ENCODE measurements at regions not wholly inside any gene's neighbourhood (a gene's known extent, or its start where the extent isn't known, plus 50 kb on each side); places are given as distances from the start of the nearest gene placed in this dataset.

DNA sequence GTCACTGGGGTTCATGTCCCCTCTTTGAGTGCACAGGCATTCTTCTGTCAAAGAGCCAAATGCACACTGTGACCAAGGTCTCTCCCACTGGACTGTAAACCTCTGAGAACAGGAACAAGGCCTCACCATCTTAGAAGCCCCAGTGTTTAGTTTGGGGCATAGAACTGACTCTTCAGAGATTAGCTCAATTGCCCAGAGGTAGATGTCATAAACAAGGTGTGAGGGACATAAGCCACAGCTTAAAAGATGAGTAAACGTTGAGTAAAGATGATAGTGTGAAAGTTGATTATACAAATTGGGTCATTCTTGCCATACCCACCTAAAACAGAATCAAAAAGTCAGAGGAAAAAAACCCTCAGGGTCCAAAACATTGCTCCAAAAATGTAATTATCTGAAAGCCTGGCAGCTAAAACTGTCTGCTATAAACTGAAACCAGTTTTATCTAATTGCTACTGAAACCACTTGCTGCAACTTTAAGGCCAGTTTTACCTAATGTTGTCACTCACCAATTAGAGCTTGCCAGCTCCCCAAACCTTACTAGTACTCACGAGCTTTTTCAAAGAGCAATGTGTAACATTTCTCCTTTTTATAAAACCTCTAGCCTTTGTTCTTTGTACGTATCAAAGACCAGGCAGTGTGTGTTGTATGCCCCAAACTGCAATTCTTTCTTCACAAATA, 415.2 kb downstream of the RAP2B start:
- intact Hi-C loops (cut with micrococcal nuclease): loop anchor here (1.0 kb wide), 1 partner anchor 24 kb away; no protein-coding TSS in a partner anchor
- POLR2A ChIA-PET: interaction anchor here (0.6 kb wide), 1 partner anchor 437 kb away, joined by 3 read pairs; no protein-coding TSS in a partner anchor
- no peak for DNase-seq
- H3K4me3 Mint-ChIP-seq: no peak overlapping the region
- H3K27ac Mint-ChIP-seq: no peak overlapping the region
- no peaks in the 10 kb centered on the region for H3K27me3 Mint-ChIP-seq
- no peaks in the 10 kb centered on the region for H3K9me3 Mint-ChIP-seq
- CTCF ChIA-PET: interaction anchor here (0.6 to 1.5 kb wide), 2 partner anchors 24 to 45 kb away, joined by 3 read pairs; no protein-coding TSS in a partner anchor
- H3K4me1 Mint-ChIP-seq (ENCODE audit: low read depth): peaks cover 6% of the 10 kb centered on the region
- H3K36me3 Mint-ChIP-seq: no peaks in the 10 kb centered on the region

DNA sequence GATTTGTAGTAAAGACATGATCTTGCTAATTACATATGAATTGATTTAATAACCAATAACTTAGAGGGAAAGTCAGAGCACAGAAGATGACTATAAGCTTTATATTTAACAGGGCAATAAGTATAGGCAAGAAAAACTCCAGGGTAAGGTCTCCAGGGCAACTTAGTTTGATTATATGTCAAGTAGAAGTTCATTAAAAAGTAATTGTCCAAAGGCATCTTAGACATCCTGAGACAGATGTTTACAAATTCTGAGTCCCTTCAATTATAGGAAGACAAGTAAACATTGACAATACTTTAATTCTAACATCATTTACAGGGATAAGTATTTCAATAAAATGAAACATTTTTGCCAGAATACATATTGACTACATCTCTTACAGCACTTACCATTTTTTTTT, 416.0 kb downstream of the RAP2B start:
- Mint-ChIP-seq H3K27ac (no peak overlapping the region), H3K4me3 (no peak overlapping the region), H3K9me3 (no peaks in the 10 kb centered on the region), H3K36me3 (no peaks in the 10 kb centered on the region), H3K4me1 (ENCODE audit: low read depth) (peaks cover 6% of the 10 kb centered on the region), H3K27me3 (no peaks in the 10 kb centered on the region)
- POLR2A ChIA-PET: no interaction called here
- no peak for DNase-seq
- intact Hi-C loops (cut with micrococcal nuclease): no loop called here
- CTCF ChIA-PET: interaction anchor here (1.5 kb wide), 1 partner anchor 44 kb away, joined by 3 read pairs; no protein-coding TSS in a partner anchor

DNA sequence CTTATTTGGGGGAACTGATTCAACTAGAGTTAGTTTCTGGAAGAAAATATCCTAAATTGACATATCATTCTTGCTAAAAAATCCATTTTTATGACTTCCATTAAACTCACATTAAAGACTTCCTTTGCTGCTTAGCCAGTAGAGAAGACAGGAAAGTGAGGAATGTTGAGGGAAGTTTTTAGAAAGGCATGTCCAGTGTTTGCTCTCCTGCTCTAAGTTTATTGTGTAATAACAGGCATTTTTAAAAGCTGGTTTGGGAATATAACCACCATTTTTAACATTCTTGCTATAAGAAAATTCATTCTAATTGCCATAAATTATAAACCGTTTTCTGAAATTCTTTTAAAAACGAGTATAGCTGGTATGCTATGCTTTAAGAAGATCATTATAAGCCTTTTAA, 428.0 kb downstream of the RAP2B start:
- Mint-ChIP-seq H3K27ac (no peak overlapping the region), H3K9me3 (no peaks in the 10 kb centered on the region), H3K4me3 (no peak overlapping the region), H3K27me3 (no peaks in the 10 kb centered on the region), H3K36me3 (peaks cover 4% of the 10 kb centered on the region), H3K4me1 (ENCODE audit: low read depth) (peaks cover 5% of the 10 kb centered on the region)
- no peak for DNase-seq
- ChIA-PET CTCF (interaction anchor here (0.6 kb wide), 1 partner anchor 564 kb away, joined by 3 read pairs; no protein-coding TSS in a partner anchor), POLR2A (interaction anchor here (0.6 kb wide), 1 partner anchor 245 kb away, joined by 4 read pairs; no protein-coding TSS in a partner anchor)
- intact Hi-C loops (cut with micrococcal nuclease): loop anchor here (10.0 kb wide), 2 partner anchors 295 to 425 kb away; partner anchors contain the start of gene RAP2B

DNA sequence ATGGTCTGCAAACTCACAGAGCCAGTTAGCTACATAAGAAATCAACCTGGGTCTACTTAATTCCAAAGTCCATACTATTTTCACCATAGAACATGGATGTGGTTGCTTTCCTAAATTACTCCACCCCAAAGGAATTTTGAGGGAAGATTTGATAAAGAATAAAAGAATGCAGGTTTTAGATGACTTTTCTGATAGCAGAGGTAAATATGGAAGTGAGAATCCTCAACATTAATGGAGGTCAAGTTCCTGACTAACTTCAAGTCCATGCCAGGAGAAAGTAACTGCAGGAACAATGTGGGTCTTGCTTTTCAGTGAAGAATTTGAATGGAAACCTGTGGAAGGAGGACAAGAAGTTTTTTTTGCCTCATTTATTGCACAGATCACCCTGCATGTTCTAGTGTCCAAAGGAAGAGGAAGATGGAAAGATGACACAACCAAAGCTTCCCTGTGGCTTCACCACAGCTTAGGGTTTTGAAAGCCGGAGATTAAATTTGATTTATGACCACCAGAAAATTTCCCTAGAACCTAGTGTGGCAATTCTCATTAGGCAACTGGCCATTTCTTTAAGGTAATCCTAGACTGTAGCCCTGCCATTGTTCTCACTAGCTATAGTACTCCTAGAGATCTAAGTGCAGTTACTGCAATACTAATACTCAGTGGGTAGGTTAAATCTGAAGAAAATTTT, 429.7 kb downstream of the RAP2B start:
- H3K36me3 Mint-ChIP-seq: no peaks in the 10 kb centered on the region
- DNase-seq: no peak

DNA sequence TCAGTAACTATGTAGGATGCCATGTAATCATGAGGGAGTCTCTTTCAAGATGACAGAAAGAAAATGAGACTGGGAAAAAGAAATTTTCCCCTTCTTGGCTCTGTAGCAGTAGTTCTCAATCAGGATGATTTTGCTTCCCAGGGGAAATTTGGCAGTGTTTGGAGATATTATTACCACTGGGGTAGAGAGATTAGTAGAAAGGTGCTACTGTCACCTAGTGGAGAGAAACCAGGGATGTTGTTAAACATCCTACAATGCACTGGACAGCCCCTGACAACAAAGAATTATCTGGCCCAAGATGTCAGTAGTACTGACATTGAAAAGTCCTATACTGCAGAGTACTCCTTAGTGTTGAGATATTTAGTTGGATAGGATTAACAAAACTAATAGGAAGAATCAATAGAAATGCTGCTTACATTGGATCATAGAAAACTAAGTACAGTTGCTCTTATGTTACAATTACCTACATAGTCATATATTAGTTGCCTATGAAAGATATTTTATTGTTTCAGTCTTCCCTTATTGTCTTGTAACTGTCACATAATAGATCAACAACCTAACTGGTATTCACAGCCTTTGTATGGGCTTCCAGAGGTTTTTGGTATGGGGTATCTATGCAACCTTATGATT, 433.3 kb downstream of the RAP2B start:
- Mint-ChIP-seq H3K27me3 (no peaks in the 10 kb centered on the region), H3K4me3 (no peak overlapping the region), H3K4me1 (ENCODE audit: low read depth) (peaks cover 13% of the 10 kb centered on the region), H3K36me3 (no peaks in the 10 kb centered on the region), H3K27ac (no peak overlapping the region), H3K9me3 (no peaks in the 10 kb centered on the region)
- DNase-seq: no peak
- CTCF ChIA-PET: interaction anchor here (0.6 to 2.1 kb wide), 6 partner anchors 27 to 552 kb away, joined by 3 to 10 read pairs (median 4); no protein-coding TSS in a partner anchor
- intact Hi-C loops (cut with micrococcal nuclease): loop anchor here (2.0 to 10.0 kb wide), 5 partner anchors 172 to 568 kb away; partner anchors contain the start of gene RAP2B
- POLR2A ChIA-PET: no interaction called here

More for the DNA sequence above, 429.7 kb downstream of the RAP2B start:
- H3K9me3 Mint-ChIP-seq: no peaks in the 10 kb centered on the region
- H3K4me3 Mint-ChIP-seq: no peak overlapping the region
- no peaks in the 10 kb centered on the region for H3K27me3 Mint-ChIP-seq
- CTCF ChIA-PET: interaction anchor here (0.7 kb wide), 1 partner anchor 549 kb away, joined by 3 read pairs; no protein-coding TSS in a partner anchor
- no peak overlapping the region for H3K27ac Mint-ChIP-seq
- intact Hi-C loops (cut with micrococcal nuclease): loop anchor here (10.0 kb wide), 2 partner anchors 297 to 427 kb away; partner anchors contain the start of gene RAP2B
- POLR2A ChIA-PET: no interaction called here
- peaks cover 13% of the 10 kb centered on the region for H3K4me1 Mint-ChIP-seq (ENCODE audit: low read depth)

GRCh38 chr3:153596401-153596800, 434.4 kb downstream of the RAP2B start:
- no peak for DNase-seq
- Mint-ChIP-seq H3K4me1 (ENCODE audit: low read depth) (peaks cover 16% of the 10 kb centered on the region), H3K27me3 (no peaks in the 10 kb centered on the region), H3K4me3 (no peak overlapping the region), H3K27ac (no peak overlapping the region), H3K36me3 (no peaks in the 10 kb centered on the region), H3K9me3 (no peaks in the 10 kb centered on the region)
- POLR2A ChIA-PET: no interaction called here
- intact Hi-C loops (cut with micrococcal nuclease): loop anchor here (5.0 to 10.0 kb wide), 4 partner anchors 171 to 569 kb away; partner anchors contain the start of gene RAP2B
- CTCF ChIA-PET: no interaction called here

DNA sequence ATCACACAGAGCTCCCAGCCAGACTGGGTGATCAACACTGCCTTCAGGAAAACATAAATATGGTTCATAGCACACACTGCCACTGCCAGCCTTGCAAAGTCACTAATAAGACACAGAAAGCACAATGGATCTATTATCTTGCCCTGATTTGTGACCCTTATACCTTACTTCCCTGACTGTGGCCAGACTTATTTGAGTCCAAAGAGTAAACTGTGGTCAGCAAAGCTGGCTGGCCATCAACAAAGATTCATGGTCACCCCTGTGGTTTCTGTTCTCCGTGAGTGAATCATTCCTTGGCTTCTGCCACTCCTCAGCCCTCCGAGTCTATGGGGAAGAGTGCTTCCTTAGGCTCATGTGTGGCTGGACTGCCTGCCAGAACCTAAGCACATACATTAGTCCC, 437.7 kb downstream of the RAP2B start:
- Mint-ChIP-seq H3K27ac (no peak overlapping the region), H3K4me3 (no peak overlapping the region), H3K36me3 (no peaks in the 10 kb centered on the region), H3K9me3 (no peaks in the 10 kb centered on the region), H3K27me3 (no peaks in the 10 kb centered on the region), H3K4me1 (ENCODE audit: low read depth) (peaks cover 16% of the 10 kb centered on the region)
- DNase-seq: no peak
- ChIA-PET POLR2A (no interaction called here), CTCF (no interaction called here)
- intact Hi-C loops (cut with micrococcal nuclease): loop anchor here (2.0 to 10.0 kb wide), 5 partner anchors 25 to 572 kb away; partner anchors contain the start of gene RAP2B

- CTCF ChIA-PET: interaction anchor here (0.7 kb wide), 1 partner anchor 24 kb away, joined by 3 read pairs; no protein-coding TSS in a partner anchor
- no peaks in the 10 kb centered on the region for H3K36me3 Mint-ChIP-seq
- intact Hi-C loops (cut with micrococcal nuclease): no loop called here
- POLR2A ChIA-PET: no interaction called here
- no peaks in the 10 kb centered on the region for H3K9me3 Mint-ChIP-seq
- H3K4me3 Mint-ChIP-seq: no peak overlapping the region
- H3K4me1 Mint-ChIP-seq (ENCODE audit: low read depth): peaks cover 11% of the 10 kb centered on the region
- no peak for DNase-seq
- no peak overlapping the region for H3K27ac Mint-ChIP-seq
- H3K27me3 Mint-ChIP-seq: no peaks in the 10 kb centered on the region
These were observed 438.9 kb downstream of the RAP2B start for GRCh38 chr3:153600896-153601295.

- H3K4me1 Mint-ChIP-seq (ENCODE audit: low read depth): peaks cover 7% of the 10 kb centered on the region
- no peak overlapping the region for H3K27ac Mint-ChIP-seq
- intact Hi-C loops (cut with micrococcal nuclease): no loop called here
- DNase-seq: no peak
- H3K4me3 Mint-ChIP-seq: no peak overlapping the region
- ChIA-PET CTCF (no interaction called here), POLR2A (no interaction called here)
- H3K36me3 Mint-ChIP-seq: no peaks in the 10 kb centered on the region
- H3K27me3 Mint-ChIP-seq: no peaks in the 10 kb centered on the region
- H3K9me3 Mint-ChIP-seq: no peaks in the 10 kb centered on the region
These were observed 439.4 kb downstream of the RAP2B start for GRCh38 chr3:153601374-153601853.

DNA sequence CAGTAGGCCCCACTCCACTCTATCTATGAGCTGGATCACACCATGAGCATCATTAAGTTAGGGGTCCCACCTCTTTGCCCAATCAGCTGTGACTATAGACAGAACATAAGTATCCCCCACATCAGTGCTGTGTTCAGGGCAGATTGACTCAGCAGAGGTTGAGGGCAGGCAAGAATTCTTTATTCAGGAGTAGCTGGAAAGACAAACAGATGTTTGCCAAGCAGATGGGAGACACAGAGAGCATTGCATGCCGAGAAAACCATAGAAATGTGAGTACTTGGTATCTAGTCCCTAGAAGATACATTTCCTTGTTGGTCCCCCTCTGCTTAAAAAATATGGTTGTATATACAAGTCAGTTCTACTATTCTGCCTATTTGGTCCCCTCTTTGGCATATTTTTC, 440.8 kb downstream of the RAP2B start:
- no peak overlapping the region for H3K27ac Mint-ChIP-seq
- DNase-seq: no peak
- H3K9me3 Mint-ChIP-seq: no peaks in the 10 kb centered on the region
- H3K4me3 Mint-ChIP-seq: no peak overlapping the region
- no peaks in the 10 kb centered on the region for H3K36me3 Mint-ChIP-seq
- POLR2A ChIA-PET: no interaction called here
- no peaks in the 10 kb centered on the region for H3K27me3 Mint-ChIP-seq
- CTCF ChIA-PET: no interaction called here
- H3K4me1 Mint-ChIP-seq (ENCODE audit: low read depth): peaks cover 7% of the 10 kb centered on the region
- intact Hi-C loops (cut with micrococcal nuclease): no loop called here

- intact Hi-C loops (cut with micrococcal nuclease): no loop called here
- no peak overlapping the region for H3K27ac Mint-ChIP-seq
These were observed 452.1 kb downstream of the RAP2B start for GRCh38 chr3:153614140-153614539.

GRCh38 chr3:153614563-153614962, 452.5 kb downstream of the RAP2B start:
- ChIA-PET POLR2A (no interaction called here), CTCF (no interaction called here)
- intact Hi-C loops (cut with micrococcal nuclease): no loop called here
- Mint-ChIP-seq H3K4me1 (ENCODE audit: low read depth) (peaks cover 2% of the 10 kb centered on the region), H3K27ac (no peak overlapping the region), H3K4me3 (no peak overlapping the region), H3K27me3 (no peaks in the 10 kb centered on the region), H3K9me3 (no peaks in the 10 kb centered on the region), H3K36me3 (no peaks in the 10 kb centered on the region)
- DNase-seq: no peak

More at GRCh38 chr3:153614140-153614539, 452.1 kb downstream of the RAP2B start:
- Mint-ChIP-seq H3K4me3 (no peak overlapping the region), H3K4me1 (ENCODE audit: low read depth) (no peaks in the 10 kb centered on the region), H3K27me3 (no peaks in the 10 kb centered on the region), H3K9me3 (no peaks in the 10 kb centered on the region), H3K36me3 (no peaks in the 10 kb centered on the region)
- ChIA-PET POLR2A (no interaction called here), CTCF (no interaction called here)
- DNase-seq: no peak

All from activated CD4-positive, alpha-beta memory T cell treated with anti-CD3 and anti-CD28 coated beads for 36 hours (primary cell).